Stimulated activated CD4-positive, alpha-beta T cell treated with anti-CD3 and anti-CD28 coated beads, Interleukin-2, amount 100 ng/mL, for 24 hours (primary cell): ENCODE measurements at regions not wholly inside any gene's neighbourhood (a gene's known extent, or its start where the extent isn't known, plus 50 kb on each side); places are given as distances from the start of the nearest gene placed in this dataset.
A peak's percentile ranks its signal among the peaks of the same experiment; 100 is the strongest.

Experiments
- DNase-seq, 2 donors: peaks; one replicate each; pipeline ENCODE4 v3.0.0-alpha.2; 2020

DNA sequence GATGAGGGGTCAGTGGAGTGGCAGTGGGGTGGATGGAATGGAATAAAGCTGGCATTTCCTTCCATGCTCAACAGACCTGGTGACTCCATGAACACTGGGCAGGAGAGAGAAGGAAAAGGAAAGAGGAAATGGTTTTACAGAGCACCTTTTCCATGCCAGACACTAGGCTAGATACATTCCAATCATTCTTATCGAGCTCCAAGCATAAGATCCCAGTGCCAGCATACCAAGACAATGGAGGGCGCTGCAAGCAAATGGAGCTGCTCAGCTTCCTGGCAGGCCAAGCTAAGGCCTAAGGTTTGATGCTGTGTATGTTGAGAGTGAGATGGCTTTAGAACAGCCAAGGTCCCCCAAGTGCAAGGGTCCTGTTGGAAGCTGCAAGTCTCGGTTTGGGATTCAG, 113.2 kb downstream of the HSPH1 start:
- DNase-seq, result no peak

DNA sequence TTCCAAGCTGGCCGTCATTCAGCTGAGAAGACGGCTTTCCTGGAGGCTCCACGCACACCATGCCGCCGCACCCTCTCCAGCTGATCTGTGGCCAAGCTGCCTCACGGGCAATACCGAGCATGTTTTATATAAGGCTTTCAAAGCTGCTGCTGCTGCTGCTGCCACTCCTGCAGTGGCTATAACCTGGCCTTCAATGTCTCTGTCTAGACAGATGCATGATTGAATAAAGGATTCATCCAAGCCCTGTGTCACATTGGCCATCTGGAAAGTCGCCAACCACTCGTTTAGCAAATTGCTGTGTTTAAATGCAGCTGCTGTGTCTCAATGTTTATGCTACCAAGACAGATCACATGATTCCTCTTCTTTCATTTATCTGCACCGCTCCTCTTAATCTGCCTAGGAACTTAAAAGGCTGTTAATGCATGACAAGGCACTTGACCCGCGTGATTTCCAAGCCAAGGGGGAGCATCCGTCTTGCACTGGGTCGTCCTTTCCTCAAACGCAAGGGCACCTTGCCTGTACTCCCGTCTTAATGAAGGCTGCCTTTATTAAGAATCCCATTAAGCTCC, 114.3 kb downstream of the TEX26 start:
- no peak for DNase-seq

DNA sequence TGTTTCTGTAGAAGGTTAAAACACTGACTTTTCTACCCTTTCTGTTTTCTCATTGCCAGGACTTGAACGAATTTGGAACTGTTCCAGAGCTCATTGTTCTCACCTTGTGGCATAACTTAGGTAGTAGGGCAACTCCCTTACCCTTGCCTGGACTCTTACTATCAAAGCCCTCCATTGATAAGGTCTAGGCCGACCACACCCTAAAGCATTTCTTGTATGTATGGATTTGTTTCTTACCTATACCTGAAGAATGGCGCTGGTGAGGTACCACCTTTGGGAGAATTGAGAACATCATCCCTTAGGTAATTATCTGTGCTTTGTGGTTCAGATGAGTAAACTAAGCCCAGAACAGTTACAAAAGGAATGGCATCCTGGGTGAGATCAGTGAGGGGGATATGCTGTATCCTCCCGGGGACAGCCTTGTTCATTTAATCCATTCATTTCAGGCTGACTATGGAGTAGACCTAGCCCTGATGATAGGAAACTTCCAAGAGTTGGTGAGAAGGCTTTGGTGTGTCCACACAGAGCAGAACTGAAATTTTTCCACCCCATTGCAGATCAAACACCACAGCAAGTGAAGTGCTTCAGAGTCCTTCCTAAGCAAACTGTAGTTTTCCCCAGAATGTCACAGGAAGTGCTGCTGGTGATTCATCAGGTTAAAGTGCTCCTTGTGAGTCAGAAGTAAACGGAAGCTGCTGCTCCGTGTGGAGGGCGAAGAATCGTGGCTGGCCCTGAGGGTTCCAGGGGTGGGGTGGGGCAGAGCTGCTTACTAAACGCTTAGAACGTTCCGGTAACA, 113.0 kb downstream of the TEX26 start:
- peak; percentile 75 to 78 for DNase-seq

DNA sequence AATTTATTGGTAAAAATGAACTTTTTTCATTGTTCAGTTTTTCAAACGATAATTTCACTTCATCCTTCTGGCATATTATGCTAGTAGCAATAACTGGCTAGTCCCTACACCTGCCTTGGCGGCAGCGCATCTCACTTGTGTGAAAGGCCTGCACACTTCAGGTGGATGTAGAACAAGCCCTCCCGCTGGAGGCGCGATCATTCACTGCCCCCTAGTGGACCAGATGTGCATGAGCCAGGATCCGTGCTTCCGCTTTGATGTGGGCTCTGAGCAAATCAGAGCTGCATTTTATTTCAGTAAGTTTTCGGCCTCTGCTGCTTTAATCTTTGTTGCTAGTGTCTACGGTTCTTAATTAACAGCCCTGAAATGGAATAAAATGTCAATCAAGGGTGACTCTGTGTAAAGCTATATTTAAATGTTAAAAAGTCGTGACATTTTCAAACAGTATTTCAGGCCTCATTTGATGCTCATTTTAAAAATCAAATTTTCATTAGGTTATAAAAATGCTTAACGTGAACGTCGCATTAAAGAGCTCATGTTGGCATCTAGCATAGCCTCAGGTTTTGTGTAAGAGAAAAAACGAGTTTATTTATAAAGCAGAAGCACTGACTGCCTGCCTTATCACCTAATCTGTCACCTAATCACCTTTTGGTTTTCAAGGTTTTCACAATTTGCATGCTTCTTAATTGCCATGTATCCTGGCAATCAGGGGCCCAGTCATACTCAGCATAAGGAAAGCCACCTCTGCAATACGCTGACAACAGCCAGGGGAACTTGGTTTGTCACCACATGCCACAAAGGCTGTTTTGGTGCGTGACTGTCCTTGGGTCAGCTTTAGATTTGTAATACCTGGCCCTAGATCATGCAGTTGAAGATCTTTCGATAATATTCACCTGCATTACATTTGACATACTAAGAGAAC, 112.2 kb downstream of the TEX26 start:
- peak; percentile 82 to 85 for DNase-seq

DNA sequence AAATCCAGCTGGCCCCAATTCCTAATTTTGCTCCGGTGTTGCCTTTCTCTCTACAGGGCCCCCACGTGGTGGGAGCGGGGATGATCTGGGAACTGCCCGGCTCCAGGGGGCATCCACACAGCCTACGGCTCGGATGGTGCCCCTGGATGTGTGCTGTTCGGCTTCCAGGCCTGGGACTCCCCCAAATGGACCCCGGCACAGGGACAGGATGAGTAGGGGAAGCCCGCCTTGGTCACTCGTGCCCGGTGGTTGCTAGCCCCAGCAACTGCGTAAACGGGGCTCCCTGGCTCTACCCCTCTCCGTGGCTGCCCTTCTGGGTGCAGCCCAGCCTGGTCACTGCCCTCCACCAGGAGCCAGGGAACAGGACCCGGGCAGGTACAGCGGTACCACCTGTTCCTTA, 111.5 kb downstream of the TEX26 start:
- DNase-seq, result no peak

DNA sequence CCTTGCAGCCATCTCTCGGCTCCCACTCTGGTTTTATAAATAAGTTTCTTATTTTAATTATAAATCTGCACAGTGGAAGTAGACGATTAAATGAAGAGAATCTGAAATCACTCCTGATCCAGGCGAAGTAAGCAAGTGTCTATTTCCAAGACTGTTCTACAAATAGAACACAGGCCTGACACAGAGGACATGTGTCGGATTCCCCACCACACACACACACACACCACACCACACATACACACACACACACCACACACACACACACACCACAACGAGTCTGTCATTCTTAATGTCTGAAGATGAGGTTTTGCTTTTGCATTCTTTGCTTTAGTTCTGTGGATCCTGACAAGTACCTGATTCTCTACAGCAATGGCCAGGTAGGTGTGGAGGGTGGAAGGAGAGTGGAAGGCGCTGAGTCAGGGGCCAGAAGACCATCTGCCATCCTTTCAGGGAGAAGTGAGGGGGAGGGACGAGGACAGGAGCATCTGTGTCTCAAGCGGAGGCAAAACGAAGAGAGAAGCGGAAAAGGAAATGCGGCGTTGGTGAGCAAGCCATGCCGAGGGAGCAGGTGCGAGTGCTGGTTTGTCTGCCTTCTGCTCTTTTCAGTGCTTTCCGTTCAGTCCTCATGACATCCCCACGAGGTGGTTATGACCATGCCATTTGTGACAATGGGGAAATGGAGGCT, 110.2 kb downstream of the TEX26 start:
- DNase-seq, result no peak

DNA sequence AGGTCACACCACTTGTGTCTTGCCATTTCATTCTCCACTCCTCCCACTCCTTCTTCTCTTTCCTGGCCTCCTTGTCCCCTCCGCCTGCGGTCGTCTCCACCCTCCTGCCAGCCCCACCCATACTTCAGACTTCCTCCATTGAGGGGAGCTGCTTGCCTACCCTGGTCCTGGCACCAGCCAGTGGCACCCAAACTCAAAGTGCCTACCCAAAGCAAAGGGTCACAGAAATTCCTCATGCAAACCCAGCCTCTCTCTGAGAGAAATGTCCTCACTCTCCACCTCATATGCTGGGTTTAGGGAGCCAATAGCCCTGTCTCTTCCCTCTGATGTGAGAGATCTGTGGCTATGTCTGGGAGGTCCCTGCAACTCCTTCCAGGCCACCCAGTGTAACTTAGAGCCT, 109.6 kb downstream of the TEX26 start:
- no peak for DNase-seq

DNA sequence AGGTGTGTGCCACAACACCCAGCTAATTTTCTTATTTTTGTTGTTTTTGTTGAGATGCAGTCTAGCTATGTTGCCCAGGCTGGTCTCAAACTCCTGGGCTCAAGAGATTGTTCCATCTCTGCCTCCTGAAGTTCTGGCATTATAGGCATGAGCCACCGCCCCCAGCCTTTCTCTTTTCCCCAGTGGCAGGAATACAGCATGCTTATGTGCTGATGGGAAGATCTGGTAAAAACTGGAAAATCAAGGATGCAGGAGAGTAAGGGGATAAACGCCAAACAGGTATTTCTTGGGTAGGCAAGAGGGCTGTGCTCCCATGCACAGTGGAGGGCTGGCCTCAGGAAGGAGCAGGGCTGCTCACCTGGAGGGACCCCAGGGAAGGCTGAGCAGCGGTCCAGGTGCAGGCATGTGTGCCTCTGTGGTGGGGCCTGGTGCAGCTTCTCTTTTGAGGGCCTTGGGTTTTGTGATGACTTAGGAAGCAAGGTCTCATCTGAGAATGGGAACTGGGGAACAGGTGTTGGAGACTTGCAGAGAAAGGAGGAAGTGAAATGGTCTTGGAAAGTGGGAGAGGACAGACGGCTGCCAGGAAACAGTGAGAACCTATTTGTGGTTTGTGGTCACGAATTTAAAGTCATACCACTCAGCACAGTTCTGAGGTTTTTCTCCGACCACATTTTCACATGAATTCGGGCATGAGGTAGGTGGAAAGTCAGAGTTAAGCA, 106.5 kb downstream of the TEX26 start:
- peak in 1 of 2 donors; percentile 37 for DNase-seq

DNA sequence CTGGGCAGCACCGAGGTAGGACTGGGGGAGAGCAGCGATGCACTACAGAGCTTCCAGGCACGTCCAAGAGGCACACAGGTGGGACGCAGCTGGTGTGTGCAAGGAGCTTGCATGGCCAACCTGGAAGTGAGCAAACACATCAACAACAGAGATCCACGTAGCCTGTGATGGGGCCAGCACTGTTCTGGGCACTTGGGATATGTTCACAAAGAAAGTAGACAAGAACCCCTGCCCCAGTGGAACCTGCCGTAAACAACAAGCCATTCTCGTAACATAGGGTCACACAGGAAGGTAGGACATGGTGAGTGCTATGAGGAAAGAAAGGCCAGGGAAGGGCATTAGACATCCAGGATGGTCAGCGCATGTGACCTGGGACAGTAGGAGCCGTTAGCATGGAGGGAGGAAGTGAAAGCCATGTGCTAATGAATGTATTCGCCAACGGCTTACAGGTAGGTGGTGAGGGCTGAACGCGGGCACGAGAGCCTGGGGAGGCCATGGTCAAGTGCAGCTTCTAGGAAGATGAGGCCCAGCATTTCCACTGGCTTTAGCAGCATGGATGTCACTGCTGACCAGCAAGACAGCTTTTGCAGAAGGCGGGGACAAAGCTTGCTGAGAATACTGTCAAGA, 105.5 kb downstream of the TEX26 start:
- no peak for DNase-seq

DNA sequence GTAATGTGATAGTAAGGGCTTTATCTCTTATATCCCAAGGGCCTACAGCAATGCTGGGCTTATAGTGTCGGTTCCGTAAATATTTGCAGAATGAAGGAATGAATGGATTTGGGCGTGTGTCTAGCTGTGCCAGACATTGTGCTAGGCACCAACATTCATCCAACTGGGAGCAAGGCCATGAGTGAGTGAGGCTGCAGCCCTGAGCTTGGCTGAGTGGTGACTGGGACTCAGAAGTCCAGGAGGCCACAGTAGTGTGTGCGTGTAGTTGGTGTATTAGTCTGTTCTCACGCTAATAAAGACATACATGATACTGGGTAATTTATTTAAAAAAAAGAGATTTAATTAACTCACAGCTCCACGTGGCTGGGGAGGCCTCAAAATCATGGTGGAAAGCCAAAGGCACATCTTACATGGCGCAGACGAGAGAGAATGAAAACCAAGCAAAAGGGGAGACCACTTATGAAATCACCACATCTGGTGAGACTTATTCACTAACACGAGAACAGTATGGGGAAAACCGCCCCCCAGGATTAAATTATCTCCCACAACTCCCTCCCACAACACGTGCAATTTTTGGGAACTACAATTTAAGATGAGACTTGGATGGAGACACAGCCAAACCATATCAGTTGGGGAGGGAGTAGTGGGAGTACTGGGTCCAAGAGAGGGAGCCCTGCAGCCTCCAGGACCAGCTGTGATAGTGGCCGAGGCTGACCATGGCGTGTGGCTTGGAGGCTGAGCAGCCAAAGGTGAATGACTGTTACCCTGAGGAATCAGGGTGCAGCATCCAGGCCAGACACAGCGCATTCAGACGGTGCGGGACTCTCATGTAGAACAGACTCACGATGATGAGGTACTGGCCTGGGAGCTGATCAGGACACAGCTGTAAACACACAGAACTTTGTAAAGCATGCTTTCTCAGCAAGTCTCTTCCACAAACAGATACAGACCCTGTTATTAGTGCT, 104.6 kb downstream of the TEX26 start:
- no peak for DNase-seq

DNA sequence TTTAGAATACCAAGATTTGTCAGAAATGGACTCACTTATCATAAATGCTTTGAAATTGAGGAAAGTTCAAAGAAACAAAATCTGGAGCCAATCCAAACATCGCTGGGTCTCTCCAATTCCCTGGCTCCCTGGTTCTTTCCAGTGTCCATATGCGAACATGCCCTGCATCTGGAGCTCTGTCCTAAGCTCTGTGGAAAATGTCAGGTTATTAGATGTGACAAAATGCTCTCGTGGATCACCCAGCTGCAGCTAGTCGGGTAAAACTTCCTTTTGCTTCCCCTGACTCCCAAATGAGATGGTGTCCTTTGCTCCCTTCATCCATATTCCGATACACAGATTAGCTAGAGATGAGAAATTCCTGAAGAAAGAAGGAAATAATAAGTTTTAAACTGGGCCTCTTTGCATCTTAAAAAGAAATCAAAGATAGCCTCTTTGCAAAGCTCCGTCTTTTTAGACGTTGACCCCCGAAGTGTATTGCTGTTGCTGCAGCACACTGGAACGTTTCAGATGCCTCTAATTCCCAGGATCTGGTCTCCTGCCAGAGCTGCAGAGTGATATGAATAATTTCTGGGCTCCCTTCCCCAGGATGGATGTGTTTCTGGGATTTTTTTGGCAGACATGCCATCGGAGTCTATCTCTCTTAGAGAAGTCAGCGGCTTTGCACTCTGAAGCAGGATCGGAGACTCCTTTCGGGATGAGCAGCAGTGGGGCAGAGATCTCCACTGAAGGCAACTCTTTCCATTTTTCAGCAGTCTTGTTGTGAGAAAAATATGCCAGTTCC, 102.9 kb downstream of the TEX26 start:
- DNase-seq, result no peak

DNA sequence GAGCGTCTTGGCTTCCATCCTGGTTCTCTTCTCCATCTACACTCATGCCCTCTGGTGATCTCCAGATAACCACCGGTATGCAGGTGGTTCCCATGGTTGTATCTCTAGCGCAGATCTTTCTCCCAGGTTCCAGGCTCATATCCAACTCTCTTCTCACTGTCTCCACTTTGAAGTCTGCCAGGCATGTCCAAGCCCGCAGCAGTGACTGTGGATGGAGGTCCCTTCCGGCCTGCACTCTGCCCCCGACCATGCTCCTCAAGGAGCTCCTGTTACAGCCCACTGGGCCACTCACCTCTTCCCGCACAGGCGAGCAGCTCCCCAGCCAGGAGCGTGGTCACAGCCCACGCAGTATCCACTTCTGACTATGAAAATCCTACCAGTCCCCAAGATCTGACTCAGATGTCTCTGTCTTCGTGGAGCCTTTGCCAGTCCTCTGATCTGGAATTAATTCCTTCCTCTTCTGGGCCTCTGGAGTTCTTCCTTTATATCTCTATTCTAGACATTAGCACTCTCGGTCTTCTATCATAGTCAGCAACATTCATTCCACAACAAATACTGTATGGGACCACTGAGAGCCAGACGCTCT, 100.2 kb downstream of the TEX26 start:
- DNase-seq, result no peak

DNA sequence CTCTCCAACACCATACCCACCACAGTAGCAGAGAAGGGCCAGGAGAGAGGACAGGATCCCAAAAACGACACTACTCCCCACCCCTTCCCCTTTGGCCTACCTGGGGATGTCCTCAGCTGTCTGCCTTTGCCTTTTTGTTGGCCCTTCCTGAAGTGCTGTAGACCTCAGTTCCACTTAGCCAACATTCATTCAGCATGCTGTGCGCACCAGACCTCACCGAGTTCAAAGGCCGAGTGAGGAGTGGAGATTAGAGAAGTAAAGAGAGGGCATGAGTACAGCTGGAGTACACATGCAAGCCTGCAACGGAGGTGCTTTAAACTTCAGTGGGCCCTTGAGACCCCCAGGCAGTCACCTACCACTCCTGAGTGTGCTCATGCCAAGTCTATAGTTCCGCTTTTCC, 99.0 kb downstream of the TEX26 start:
- DNase-seq, result no peak

DNA sequence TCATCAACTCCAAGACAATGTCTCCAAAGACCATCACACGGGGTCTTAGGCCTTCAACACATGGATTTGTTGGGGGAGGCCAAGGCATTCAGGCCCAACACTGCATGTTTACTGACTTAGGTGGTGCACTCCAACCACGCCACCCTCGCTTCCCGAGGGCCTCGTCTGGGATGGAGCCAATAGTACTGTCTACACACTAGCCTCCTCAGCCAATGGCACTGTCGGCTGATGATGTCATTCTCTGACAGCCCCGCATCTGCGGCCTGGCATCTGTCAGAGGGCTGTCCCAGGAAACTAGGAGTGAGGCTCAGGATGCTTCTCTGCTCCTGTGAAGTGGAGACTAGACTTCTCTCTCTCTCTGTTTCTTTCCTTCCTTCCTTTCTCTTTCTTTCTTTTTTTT, 96.6 kb downstream of the TEX26 start:
- no peak for DNase-seq

DNA sequence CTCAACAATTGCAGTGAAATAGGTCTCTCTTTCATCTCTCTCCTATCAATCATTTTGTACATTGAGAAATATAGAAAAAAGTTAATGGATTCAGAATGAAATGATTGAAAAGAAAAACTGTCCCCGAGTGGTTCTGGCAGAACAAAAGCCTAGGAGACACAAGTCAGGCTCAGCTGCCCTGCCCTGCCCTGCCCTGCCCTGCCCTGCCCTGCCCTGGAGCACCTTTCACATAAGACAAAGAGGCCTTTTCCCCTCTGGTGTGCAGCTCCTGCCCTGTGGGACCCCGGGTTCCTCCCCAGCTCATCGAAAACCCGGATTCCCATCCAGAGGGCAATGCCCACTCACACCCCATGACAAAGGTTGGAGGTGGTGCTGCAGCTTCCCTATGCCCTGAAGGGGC, 94.7 kb downstream of the TEX26 start:
- no peak for DNase-seq
